ENCODE measurements at regions not wholly inside any gene's neighbourhood (a gene's known extent, or its start where the extent isn't known, plus 50 kb on each side); places are given as distances from the start of the nearest gene placed in this dataset.

DNA sequence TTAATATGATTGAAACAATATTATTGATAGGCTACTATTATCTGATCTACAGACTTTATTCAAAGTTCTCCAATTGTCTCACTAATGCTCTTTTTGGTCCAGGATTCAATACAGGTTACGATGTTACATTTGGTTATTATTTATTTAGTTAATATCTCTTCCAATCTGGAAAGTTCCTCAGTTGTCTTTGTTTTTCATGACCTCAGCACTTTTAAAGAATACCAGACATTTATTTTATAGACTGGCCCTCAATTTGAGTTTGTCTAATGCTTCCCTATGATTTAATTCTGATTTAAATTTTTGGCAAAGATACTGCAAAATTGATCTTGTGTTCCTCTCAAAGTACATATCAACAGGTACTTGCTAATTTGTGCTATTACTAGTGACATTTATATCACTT lies 937.4 kb downstream of the KCNMA1 start:
- 96 to 100% (median 98%) methylated on average over 1 of the region's 1 CpG for WGBS, 5 donors
- DNase-seq, result no peak
- Histone ChIP-seq H3K36me3 (no peaks in the 10 kb centered on the region), H3K27ac (no peak overlapping the region), H3K4me3 (no peak overlapping the region), H3K9me3 (peaks cover 0 to 5% (median 0%) of the 10 kb centered on the region in 4 donors), H3K27me3 (no peaks in the 10 kb centered on the region), H3K4me1 (no peaks in the 10 kb centered on the region)
- TF ChIP-seq EP300 (IDR thresholded peaks at IDR 0.05) (no peak), POLR2AphosphoS5 (IDR thresholded peaks at IDR 0.05) (no peak)
- TF ChIP-seq, protein P1, sequence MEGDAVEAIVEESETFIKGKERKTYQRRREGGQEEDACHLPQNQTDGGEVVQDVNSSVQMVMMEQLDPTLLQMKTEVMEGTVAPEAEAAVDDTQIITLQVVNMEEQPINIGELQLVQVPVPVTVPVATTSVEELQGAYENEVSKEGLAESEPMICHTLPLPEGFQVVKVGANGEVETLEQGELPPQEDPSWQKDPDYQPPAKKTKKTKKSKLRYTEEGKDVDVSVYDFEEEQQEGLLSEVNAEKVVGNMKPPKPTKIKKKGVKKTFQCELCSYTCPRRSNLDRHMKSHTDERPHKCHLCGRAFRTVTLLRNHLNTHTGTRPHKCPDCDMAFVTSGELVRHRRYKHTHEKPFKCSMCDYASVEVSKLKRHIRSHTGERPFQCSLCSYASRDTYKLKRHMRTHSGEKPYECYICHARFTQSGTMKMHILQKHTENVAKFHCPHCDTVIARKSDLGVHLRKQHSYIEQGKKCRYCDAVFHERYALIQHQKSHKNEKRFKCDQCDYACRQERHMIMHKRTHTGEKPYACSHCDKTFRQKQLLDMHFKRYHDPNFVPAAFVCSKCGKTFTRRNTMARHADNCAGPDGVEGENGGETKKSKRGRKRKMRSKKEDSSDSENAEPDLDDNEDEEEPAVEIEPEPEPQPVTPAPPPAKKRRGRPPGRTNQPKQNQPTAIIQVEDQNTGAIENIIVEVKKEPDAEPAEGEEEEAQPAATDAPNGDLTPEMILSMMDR (IDR thresholded peaks at IDR 0.05), result no peak
- intact Hi-C loops (cut with DNase I; ENCODE audit: low total_unique reads), result no loop called here

DNA sequence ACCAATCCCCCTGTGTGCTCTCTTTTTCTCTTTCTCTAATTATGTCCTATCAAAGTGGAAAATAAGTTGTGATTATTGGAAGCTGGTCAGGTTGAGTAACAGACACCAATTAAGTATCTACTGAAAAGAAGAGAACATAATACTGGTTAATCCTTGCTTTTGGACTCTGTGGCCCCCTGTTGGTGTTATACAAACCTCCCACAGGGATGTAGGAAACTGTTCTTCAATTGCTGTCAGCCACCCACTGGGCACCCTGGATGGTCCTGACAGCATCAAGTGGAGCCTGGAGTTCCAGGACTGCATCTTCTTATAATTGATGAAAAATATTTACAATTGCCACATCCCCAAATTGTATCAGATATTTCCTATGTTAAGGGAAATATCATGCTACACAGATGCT lies 939.7 kb downstream of the KCNMA1 start:
- Histone ChIP-seq H3K36me3 (no peaks in the 10 kb centered on the region), H3K9me3 (peaks cover 0 to 5% (median 0%) of the 10 kb centered on the region in 4 donors), H3K27ac (no peak overlapping the region), H3K4me1 (no peaks in the 10 kb centered on the region), H3K27me3 (no peaks in the 10 kb centered on the region), H3K4me3 (no peak overlapping the region)
- intact Hi-C loops (cut with DNase I; ENCODE audit: low total_unique reads), result no loop called here
- DNase-seq, result no peak
- no peak for TF ChIP-seq POLR2AphosphoS5 (IDR thresholded peaks at IDR 0.05)
- TF ChIP-seq, protein P1 (IDR thresholded peaks at IDR 0.05), result no peak
- TF ChIP-seq EP300 (IDR thresholded peaks at IDR 0.05), result no peak
- TF ChIP-seq POLR2A (IDR thresholded peaks at IDR 0.05), result no peak

DNA sequence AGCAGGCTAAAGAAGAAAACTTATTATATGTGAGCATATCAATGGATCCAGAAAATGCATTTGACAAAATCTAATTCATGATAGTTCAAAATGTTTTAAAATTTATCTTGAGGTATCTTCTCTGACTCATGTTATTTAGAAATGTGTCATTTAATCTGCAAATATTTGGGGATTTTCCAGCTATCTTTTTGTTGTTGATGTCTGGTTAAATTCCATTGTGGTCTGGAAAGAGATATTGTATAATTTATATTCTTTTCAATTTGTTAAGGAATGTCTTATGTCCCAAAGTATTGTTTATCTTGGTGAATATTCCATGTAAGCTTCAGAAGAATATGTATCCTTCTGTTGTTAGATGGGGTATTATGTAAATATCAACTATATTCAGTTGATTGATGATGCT lies 942.5 kb downstream of the KCNMA1 start:
- H3K27ac ChIP-seq, result no peak overlapping the region
- no peak for DNase-seq
- H3K9me3 ChIP-seq, result peaks cover 0 to 19% (median 9%) of the 10 kb centered on the region in 4 donors
- TF ChIP-seq POLR2AphosphoS5 (IDR thresholded peaks at IDR 0.05) (no peak), EP300 (IDR thresholded peaks at IDR 0.05) (no peak), POLR2A (IDR thresholded peaks at IDR 0.05) (no peak)
- TF ChIP-seq, protein P1 (IDR thresholded peaks at IDR 0.05), result no peak
- H3K27me3 ChIP-seq, result no peaks in the 10 kb centered on the region
- intact Hi-C loops (cut with DNase I; ENCODE audit: low total_unique reads), result no loop called here
- H3K4me3 ChIP-seq, result no peak overlapping the region
- no peaks in the 10 kb centered on the region for H3K4me1 ChIP-seq
- no peaks in the 10 kb centered on the region for H3K36me3 ChIP-seq

DNA sequence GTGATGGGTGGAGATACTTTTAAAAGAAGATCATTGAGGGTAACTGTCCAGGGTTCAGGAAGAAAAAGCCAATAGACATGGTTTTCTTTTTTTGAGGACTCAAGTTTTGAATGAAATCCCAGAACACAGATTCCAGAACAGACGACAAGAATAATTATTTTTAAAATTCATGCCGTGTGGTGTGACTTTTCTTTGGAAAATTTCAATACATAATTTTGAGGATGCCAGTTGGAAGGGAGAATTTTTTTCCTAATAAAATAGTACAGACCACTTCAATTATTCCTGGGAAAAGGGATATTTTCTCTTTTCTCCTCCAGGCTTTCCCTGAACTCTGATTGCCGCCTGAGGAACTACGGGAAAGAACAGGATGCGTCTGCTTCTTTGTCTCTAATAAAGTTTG lies 951.4 kb downstream of the KCNMA1 start:
- Histone ChIP-seq H3K4me3 (no peak overlapping the region), H3K27ac (no peak overlapping the region), H3K4me1 (no peaks in the 10 kb centered on the region), H3K9me3 (peaks cover 0 to 10% (median 2%) of the 10 kb centered on the region in 4 donors), H3K27me3 (no peaks in the 10 kb centered on the region), H3K36me3 (no peaks in the 10 kb centered on the region)
- WGBS, 5 donors, result 68 to 94% (median 84%) methylated on average over 5 of the region's 5 CpGs
- TF ChIP-seq POLR2AphosphoS5 (IDR thresholded peaks at IDR 0.05) (no peak), EP300 (IDR thresholded peaks at IDR 0.05) (no peak), POLR2A (IDR thresholded peaks at IDR 0.05) (no peak)
- TF ChIP-seq, protein P1 (IDR thresholded peaks at IDR 0.05), result no peak
- intact Hi-C loops (cut with DNase I; ENCODE audit: low total_unique reads), result no loop called here
- DNase-seq, result no peak
